ENCODE measurements at regions not wholly inside any gene's neighbourhood (a gene's known extent, or its start where the extent isn't known, plus 50 kb on each side); places are given as distances from the start of the nearest gene placed in this dataset.

DNA sequence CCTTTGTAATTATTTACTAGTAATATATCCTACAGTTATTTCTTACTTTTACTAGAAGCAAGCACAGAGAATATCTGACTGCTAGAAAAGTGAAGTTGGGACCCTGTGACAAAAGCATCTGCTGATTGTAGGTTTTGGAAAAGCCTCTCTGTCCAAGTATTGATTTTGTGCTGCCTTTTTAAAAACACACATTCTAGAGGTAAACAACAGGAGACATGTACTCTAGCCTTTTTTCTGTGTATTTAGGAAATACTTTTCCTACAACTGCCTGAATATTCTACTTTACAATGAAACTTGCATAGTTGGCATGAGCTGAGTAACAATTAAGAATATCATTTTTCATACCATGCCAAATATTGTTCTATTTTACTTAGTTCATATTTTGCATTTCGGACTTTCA lies 1249.0 kb downstream of the SLC16A7 start:
- Histone ChIP-seq H3K27me3 (ENCODE audit: control insufficient read depth, insufficient read depth, low read length) (no peaks in the 10 kb centered on the region), H3K36me3 (ENCODE audit: control insufficient read depth, insufficient read depth, low read length) (no peaks in the 10 kb centered on the region), H3K9me3 (ENCODE audit: control insufficient read depth, insufficient read depth, low read length) (no peaks in the 10 kb centered on the region), H3K4me1 (ENCODE audit: control insufficient read depth, insufficient read depth, low read length) (no peaks in the 10 kb centered on the region), H3K4me3 (ENCODE audit: low read depth, low read length) (no peak overlapping the region), H3K27ac (ENCODE audit: low read depth, low read length) (no peak overlapping the region)
- no peak for DNase-seq (ENCODE audit: low read depth in 4 of 6, low spot score in 6 of 6)
- WGBS (ENCODE audit: insufficient coverage), result no CpG with 5 or more reads among the region's 1 CpG

DNA sequence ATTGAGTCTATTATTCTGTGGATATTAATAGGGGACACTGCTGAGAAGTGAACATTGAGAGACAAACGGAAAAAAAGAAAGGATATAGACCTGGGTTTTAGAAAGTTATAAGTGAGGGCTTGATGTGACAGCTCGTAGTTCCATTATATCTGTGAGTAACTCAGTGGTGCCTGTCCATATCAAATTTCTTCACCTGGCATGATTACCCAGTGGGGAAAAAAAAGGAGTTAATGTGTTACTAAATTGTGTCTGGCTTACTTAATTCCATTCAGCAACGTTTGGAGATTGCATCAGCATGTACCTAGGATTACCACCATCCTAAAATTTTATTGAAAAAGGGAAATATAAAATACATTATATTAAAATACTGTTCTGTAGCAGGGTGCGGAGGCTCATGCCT lies 1249.9 kb downstream of the SLC16A7 start:
- WGBS (ENCODE audit: insufficient coverage), result 100% methylated on average over 2 of the region's 4 CpGs
- Histone ChIP-seq H3K9me3 (ENCODE audit: control insufficient read depth, insufficient read depth, low read length) (no peaks in the 10 kb centered on the region), H3K4me3 (ENCODE audit: low read depth, low read length) (no peak overlapping the region), H3K36me3 (ENCODE audit: control insufficient read depth, insufficient read depth, low read length) (no peaks in the 10 kb centered on the region), H3K27me3 (ENCODE audit: control insufficient read depth, insufficient read depth, low read length) (no peaks in the 10 kb centered on the region), H3K4me1 (ENCODE audit: control insufficient read depth, insufficient read depth, low read length) (no peaks in the 10 kb centered on the region), H3K27ac (ENCODE audit: low read depth, low read length) (no peak overlapping the region)
- DNase-seq (ENCODE audit: low read depth in 4 of 6, low spot score in 6 of 6), result no peak

DNA sequence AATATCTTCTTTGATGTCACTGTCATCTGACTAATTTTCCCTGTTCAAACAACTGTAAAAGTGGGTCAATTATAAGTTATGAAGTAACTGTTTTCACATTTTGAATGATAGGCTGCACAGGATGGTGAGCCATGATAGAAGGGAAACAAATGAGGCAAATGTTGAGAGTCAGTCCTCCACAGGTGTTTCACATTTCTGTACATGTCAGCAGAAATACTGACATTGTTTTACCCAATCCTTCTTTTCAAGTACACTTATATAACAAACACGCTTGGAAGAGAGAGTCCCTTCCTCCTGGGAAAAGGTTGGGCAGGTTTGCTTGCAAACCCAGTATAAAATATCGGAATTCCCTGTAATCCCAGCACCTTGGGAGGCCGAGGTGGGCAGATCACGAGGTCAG lies 1251.5 kb downstream of the SLC16A7 start:
- WGBS (ENCODE audit: insufficient coverage), result no CpG with 5 or more reads among the region's 4 CpGs
- no peak overlapping the region for H3K4me3 ChIP-seq (ENCODE audit: low read depth, low read length)
- no peaks in the 10 kb centered on the region for H3K9me3 ChIP-seq (ENCODE audit: control insufficient read depth, insufficient read depth, low read length)
- H3K27ac ChIP-seq (ENCODE audit: low read depth, low read length), result no peak overlapping the region
- no peak for DNase-seq (ENCODE audit: low read depth in 4 of 6, low spot score in 6 of 6)
- H3K27me3 ChIP-seq (ENCODE audit: control insufficient read depth, insufficient read depth, low read length), result no peaks in the 10 kb centered on the region
- no peaks in the 10 kb centered on the region for H3K4me1 ChIP-seq (ENCODE audit: control insufficient read depth, insufficient read depth, low read length)
- H3K36me3 ChIP-seq (ENCODE audit: control insufficient read depth, insufficient read depth, low read length), result no peaks in the 10 kb centered on the region

DNA sequence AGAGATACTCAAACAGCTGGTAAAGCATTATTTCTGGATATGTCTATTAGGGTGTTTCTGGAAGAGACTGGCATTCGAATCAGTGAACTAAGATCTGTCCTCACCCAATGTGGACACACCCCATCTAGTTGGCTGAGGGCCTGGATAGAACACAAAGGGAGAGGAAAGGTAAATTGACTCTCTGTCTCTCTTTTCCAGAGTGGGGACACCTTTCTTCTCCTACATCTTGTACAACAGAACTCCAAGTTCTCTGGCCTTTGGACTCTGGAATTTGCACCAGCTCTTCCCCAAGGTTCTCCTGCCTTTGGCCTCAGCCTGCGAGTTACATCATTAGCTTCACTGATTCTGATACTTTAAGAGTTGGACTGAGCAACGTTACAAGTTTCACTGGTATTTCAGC lies 1253.9 kb downstream of the SLC16A7 start:
- Histone ChIP-seq H3K36me3 (ENCODE audit: control insufficient read depth, insufficient read depth, low read length) (no peaks in the 10 kb centered on the region), H3K4me1 (ENCODE audit: control insufficient read depth, insufficient read depth, low read length) (no peaks in the 10 kb centered on the region), H3K9me3 (ENCODE audit: control insufficient read depth, insufficient read depth, low read length) (no peaks in the 10 kb centered on the region), H3K27me3 (ENCODE audit: control insufficient read depth, insufficient read depth, low read length) (no peaks in the 10 kb centered on the region), H3K27ac (ENCODE audit: low read depth, low read length) (no peak overlapping the region), H3K4me3 (ENCODE audit: low read depth, low read length) (no peak overlapping the region)
- no peak for DNase-seq (ENCODE audit: low read depth in 4 of 6, low spot score in 6 of 6)
- WGBS (ENCODE audit: insufficient coverage), result 100% methylated on average over 2 of the region's 3 CpGs

DNA sequence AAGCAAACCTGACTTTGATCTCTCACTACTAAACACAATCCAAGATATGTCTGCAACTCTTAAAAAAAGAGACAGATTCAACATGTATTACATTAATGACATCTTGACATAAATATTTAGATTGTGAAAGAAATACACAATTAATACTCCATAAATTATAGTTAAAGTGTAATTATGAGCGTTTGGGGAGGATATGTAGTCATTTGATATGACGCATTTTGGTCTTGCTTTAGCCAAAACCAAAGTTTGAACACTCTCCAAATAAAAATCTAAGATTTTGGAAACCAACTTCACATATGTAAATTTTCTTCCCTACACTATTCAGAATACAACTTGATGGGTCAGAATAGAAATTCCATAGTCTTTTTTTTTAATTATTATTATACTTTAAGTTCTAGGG lies 1257.6 kb downstream of the SLC16A7 start:
- no peak for DNase-seq (ENCODE audit: low read depth in 4 of 6, low spot score in 6 of 6)
- Histone ChIP-seq H3K9me3 (ENCODE audit: control insufficient read depth, insufficient read depth, low read length) (no peaks in the 10 kb centered on the region), H3K36me3 (ENCODE audit: control insufficient read depth, insufficient read depth, low read length) (no peaks in the 10 kb centered on the region), H3K27me3 (ENCODE audit: control insufficient read depth, insufficient read depth, low read length) (no peaks in the 10 kb centered on the region), H3K4me1 (ENCODE audit: control insufficient read depth, insufficient read depth, low read length) (no peaks in the 10 kb centered on the region), H3K4me3 (ENCODE audit: low read depth, low read length) (no peak overlapping the region), H3K27ac (ENCODE audit: low read depth, low read length) (no peak overlapping the region)
- WGBS (ENCODE audit: insufficient coverage), result no CpG with 5 or more reads among the region's 2 CpGs

DNA sequence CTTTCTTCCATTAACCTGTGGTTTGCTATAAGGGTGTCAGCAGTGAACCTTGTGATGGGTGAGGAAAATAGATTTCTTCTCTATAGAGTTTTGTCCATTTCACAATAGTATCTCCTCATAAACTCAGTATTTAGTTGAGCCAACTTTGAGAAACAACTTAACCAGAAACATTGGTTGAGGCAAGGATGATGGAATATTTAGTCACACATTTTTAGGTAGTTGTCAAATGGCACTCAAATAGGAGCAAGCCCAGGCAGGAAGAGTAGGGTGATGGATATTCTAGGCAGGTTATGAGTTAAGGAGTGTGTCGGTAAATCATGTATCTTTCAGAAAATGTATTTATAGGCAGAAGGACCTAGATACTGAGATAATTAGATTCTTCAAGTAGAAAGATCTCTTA lies 1267.6 kb downstream of the SLC16A7 start:
- WGBS (ENCODE audit: insufficient coverage), result no CpG with 5 or more reads among the region's 1 CpG
- no peak for DNase-seq (ENCODE audit: low read depth in 4 of 6, low spot score in 6 of 6)
- H3K4me1 ChIP-seq (ENCODE audit: control insufficient read depth, insufficient read depth, low read length), result no peaks in the 10 kb centered on the region

DNA sequence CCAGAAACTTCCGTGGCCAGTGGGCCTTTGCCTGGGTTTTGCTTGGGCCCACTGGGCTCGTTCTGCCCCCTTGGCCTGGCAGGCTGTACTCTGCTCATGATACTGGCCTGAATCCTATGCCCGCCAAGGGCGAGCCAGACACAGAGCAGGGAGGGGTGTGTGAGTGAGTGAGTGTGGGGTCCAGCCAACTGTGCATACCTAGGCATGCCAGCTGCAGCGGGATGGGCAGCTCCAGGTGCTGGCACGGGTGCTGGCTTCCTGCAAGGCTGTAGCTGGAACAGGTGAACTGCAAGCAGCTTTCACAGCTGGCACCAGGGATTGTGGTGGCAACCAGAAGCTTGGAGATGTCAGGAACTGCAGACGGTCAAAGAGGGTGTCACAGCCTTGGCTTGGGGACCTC lies 1276.4 kb downstream of the SLC16A7 start:
- H3K4me1 ChIP-seq (ENCODE audit: control insufficient read depth, insufficient read depth, low read length), result no peaks in the 10 kb centered on the region
- no peaks in the 10 kb centered on the region for H3K36me3 ChIP-seq (ENCODE audit: control insufficient read depth, insufficient read depth, low read length)
- H3K27me3 ChIP-seq (ENCODE audit: control insufficient read depth, insufficient read depth, low read length), result no peaks in the 10 kb centered on the region
- WGBS (ENCODE audit: insufficient coverage), result 75% methylated on average over 7 of the region's 7 CpGs
- no peak overlapping the region for H3K27ac ChIP-seq (ENCODE audit: low read depth, low read length)
- peaks cover 2% of the 10 kb centered on the region for H3K9me3 ChIP-seq (ENCODE audit: control insufficient read depth, insufficient read depth, low read length)
- no peak overlapping the region for H3K4me3 ChIP-seq (ENCODE audit: low read depth, low read length)
- DNase-seq (ENCODE audit: low read depth in 4 of 6, low spot score in 6 of 6), result no peak

More for the DNA sequence above, 1267.6 kb downstream of the SLC16A7 start:
- H3K9me3 ChIP-seq (ENCODE audit: control insufficient read depth, insufficient read depth, low read length), result no peaks in the 10 kb centered on the region
- H3K36me3 ChIP-seq (ENCODE audit: control insufficient read depth, insufficient read depth, low read length), result no peaks in the 10 kb centered on the region
- H3K4me3 ChIP-seq (ENCODE audit: low read depth, low read length), result no peak overlapping the region
- no peaks in the 10 kb centered on the region for H3K27me3 ChIP-seq (ENCODE audit: control insufficient read depth, insufficient read depth, low read length)
- H3K27ac ChIP-seq (ENCODE audit: low read depth, low read length), result no peak overlapping the region

DNA sequence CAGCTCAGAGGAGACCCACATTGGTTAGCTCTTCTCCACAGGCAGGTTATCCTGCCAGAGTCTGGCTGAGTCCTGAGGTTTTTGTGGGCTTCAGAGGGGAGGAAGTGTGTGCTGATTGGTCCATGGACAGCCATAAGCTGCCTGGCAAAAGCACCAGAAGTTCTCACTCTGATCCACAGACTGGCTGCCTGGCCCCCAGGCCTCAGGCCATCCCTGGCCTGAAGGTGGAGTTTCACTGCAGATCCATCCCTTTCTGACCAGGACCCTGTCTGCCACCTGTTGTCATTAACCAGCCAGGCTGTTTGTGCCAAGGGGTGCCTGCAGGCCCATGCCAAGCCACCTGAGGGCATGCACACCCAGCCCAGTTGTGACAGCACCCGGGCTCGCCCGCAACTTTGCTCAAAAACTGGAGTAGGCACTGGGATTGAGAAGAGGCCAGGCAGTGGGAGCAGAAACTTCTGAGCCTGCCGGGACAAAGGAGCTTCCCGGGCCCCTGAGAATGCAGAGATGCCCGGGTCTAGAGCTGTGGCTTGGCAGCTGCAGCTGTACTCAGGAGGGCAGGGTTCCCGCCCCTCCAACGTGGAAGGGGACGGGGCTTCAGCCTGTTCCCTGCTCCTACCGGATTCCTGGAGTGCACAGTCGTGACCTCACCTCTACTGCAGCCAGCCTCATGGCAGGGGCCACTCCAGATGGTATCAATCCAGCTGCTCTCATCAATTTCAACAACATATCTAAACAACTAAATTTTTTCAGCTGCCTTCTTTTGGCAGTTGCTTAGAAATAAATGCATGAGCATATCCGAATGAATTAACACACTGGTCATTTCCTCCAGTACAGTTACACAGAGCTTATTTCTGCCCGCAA lies 1277.3 kb downstream of the SLC16A7 start:
- WGBS (ENCODE audit: insufficient coverage), result 80% methylated on average over 11 of the region's 13 CpGs
- Histone ChIP-seq H3K4me1 (ENCODE audit: control insufficient read depth, insufficient read depth, low read length) (no peaks in the 10 kb centered on the region), H3K9me3 (ENCODE audit: control insufficient read depth, insufficient read depth, low read length) (peaks cover 2% of the 10 kb centered on the region), H3K27ac (ENCODE audit: low read depth, low read length) (no peak overlapping the region), H3K4me3 (ENCODE audit: low read depth, low read length) (no peak overlapping the region), H3K27me3 (ENCODE audit: control insufficient read depth, insufficient read depth, low read length) (no peaks in the 10 kb centered on the region), H3K36me3 (ENCODE audit: control insufficient read depth, insufficient read depth, low read length) (no peaks in the 10 kb centered on the region)
- DNase-seq (ENCODE audit: low read depth in 4 of 6, low spot score in 6 of 6), result no peak

DNA sequence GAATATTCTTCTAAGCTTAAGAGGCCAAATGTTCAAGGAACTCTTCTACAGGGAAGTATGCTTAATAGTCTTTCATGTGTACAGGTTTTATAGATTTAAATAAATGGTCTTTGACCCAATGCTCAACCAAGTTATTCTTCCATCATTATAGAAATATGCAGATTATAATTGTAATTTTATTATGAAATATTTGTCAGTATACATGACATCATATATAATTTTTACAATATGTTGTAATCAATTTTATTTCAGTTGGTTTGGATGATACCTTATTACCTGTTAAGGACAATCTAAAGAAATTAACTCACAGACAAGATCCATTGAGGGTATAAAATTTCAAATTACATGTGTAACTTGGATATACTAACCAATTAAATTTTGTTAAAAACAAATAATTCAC lies 1278.3 kb downstream of the SLC16A7 start:
- Histone ChIP-seq H3K36me3 (ENCODE audit: control insufficient read depth, insufficient read depth, low read length) (no peaks in the 10 kb centered on the region), H3K9me3 (ENCODE audit: control insufficient read depth, insufficient read depth, low read length) (peaks cover 2% of the 10 kb centered on the region), H3K4me3 (ENCODE audit: low read depth, low read length) (no peak overlapping the region), H3K27me3 (ENCODE audit: control insufficient read depth, insufficient read depth, low read length) (no peaks in the 10 kb centered on the region), H3K4me1 (ENCODE audit: control insufficient read depth, insufficient read depth, low read length) (no peaks in the 10 kb centered on the region), H3K27ac (ENCODE audit: low read depth, low read length) (no peak overlapping the region)
- DNase-seq (ENCODE audit: low read depth in 4 of 6, low spot score in 6 of 6), result no peak

DNA sequence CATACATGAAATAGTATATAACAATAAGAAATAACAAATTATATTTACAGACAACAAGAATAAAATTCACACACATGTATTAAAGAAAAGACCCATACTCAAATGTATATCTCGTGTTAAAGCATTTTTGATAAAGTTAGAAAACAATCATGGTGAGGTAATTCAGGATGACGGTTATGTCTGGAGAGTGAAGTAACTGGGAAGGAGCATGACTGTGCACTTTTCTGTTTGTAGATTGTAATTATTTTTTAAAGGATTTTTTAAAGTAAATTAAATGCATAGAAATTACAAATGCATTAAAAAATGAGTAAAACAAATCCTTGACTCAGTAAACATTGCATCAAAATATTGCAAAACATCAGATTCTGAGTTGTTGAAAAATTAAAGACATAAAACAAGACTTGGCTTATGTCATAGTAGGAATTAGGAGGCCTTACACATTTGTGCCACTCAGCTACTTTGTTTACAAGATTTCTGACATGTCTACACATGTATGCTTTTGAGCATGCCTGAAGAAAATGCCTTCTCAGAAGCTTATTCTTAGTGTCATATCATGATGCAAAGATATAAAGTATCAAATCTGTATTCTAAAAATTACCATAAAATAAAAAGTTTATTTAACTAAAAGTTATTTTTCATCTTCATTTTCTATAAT lies 1325.1 kb downstream of the SLC16A7 start:
- H3K36me3 ChIP-seq (ENCODE audit: control insufficient read depth, insufficient read depth, low read length), result no peaks in the 10 kb centered on the region
- H3K9me3 ChIP-seq (ENCODE audit: control insufficient read depth, insufficient read depth, low read length), result no peaks in the 10 kb centered on the region
- H3K27ac ChIP-seq (ENCODE audit: low read depth, low read length), result no peak overlapping the region
- H3K4me3 ChIP-seq (ENCODE audit: low read depth, low read length), result no peak overlapping the region
- no peaks in the 10 kb centered on the region for H3K4me1 ChIP-seq (ENCODE audit: control insufficient read depth, insufficient read depth, low read length)
- DNase-seq (ENCODE audit: low read depth in 4 of 6, low spot score in 6 of 6), result no peak
- no CpG with 5 or more reads among the region's 2 CpGs for WGBS (ENCODE audit: insufficient coverage)
- no peaks in the 10 kb centered on the region for H3K27me3 ChIP-seq (ENCODE audit: control insufficient read depth, insufficient read depth, low read length)
